ENCODE measurements at regions not wholly inside any gene's neighbourhood (a gene's known extent, or its start where the extent isn't known, plus 50 kb on each side); places are given as distances from the start of the nearest gene placed in this dataset.

DNA sequence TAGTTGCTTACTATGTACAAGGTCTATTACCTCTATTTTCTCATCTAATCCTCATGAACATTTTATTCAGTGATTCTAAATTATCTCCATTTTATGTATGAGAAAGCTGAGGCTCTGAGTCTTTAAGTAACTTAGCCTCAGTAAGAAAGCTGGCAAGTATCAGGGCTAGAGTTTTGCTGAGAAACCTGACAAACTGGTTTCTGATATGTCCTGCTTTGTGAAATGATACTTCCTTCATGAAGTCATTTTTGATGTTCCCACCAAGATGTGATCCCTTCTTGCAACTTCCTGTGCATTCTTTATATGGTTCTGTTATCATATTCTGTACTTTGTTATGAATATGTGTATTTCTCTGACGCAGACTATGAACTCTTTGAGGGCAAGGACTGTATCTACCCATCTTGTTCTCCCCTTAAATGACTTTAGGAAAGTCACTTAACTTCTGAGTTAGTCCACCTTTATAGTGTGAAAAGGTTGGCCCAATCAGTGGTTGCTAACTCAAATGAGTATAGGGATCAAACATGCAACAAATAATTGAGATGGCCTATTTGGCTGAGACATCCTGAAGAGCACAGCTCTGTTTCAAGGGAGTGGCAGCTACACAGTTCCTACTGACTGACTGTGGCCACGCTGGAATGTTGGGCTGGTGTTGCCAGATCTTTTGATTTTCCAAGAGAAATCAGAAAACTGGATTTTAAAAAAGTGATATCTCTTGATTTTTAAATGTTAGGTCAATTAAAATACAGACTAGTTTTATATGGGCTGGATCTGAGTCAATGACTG lies 127.9 kb upstream of the AMOT start:
- 79% methylated on average over 2 of the region's 2 CpGs for WGBS
- intact Hi-C loops (cut with DNase I): no loop called here
- TF ChIP-seq, protein P1, sequence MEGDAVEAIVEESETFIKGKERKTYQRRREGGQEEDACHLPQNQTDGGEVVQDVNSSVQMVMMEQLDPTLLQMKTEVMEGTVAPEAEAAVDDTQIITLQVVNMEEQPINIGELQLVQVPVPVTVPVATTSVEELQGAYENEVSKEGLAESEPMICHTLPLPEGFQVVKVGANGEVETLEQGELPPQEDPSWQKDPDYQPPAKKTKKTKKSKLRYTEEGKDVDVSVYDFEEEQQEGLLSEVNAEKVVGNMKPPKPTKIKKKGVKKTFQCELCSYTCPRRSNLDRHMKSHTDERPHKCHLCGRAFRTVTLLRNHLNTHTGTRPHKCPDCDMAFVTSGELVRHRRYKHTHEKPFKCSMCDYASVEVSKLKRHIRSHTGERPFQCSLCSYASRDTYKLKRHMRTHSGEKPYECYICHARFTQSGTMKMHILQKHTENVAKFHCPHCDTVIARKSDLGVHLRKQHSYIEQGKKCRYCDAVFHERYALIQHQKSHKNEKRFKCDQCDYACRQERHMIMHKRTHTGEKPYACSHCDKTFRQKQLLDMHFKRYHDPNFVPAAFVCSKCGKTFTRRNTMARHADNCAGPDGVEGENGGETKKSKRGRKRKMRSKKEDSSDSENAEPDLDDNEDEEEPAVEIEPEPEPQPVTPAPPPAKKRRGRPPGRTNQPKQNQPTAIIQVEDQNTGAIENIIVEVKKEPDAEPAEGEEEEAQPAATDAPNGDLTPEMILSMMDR (IDR thresholded peaks at IDR 0.05): no peak
- TF ChIP-seq POLR2AphosphoS5 (IDR thresholded peaks at IDR 0.05): no peak
- no peak for TF ChIP-seq POLR2A (IDR thresholded peaks at IDR 0.05)

GRCh38 chrX:112967903-112968302 lies 127.3 kb upstream of the AMOT start:
- H3K36me3 ChIP-seq: no peaks in the 10 kb centered on the region
- H3K4me3 ChIP-seq: no peak overlapping the region
- no peaks in the 10 kb centered on the region for H3K27me3 ChIP-seq (replicated peaks; ENCODE audit: insufficient read depth)
- no peaks in the 10 kb centered on the region for H3K4me1 ChIP-seq (replicated peaks)
- H3K9me3 ChIP-seq: no peaks in the 10 kb centered on the region
- no peak for TF ChIP-seq POLR2AphosphoS5 (IDR thresholded peaks at IDR 0.05)
- no peak for TF ChIP-seq POLR2A (IDR thresholded peaks at IDR 0.05)
- TF ChIP-seq, protein P1 (IDR thresholded peaks at IDR 0.05): no peak
- no peak for DNase-seq (ENCODE audit: low spot score)
- intact Hi-C loops (cut with DNase I): no loop called here
- 69% methylated on average over 4 of the region's 4 CpGs for WGBS
- H3K27ac ChIP-seq: no peak overlapping the region

More for the DNA sequence above, 127.9 kb upstream of the AMOT start:
- Histone ChIP-seq H3K9me3 (no peaks in the 10 kb centered on the region), H3K4me3 (no peak overlapping the region), H3K27me3 (replicated peaks; ENCODE audit: insufficient read depth) (no peaks in the 10 kb centered on the region), H3K36me3 (no peaks in the 10 kb centered on the region), H3K4me1 (replicated peaks) (no peaks in the 10 kb centered on the region), H3K27ac (no peak overlapping the region)
- no peak for DNase-seq (ENCODE audit: low spot score)

DNA sequence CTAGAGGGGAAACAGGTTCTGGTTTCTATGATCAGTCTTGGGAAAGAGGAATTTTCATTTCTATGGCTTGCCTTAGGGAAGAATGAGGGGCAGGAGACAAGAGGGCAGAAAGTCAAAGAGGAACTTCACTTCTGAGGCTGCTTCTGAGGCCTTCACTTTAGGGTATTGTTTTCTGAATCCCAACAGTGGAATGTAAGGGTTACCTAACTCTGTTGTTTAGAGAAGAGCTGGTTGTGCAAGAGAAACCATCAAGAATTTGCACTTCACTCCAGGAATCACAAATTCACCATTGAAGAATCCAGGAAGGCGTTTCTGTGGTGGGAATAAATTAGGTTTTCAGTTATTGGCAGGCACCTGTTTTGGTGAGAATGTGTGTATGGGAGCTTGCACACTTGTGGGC lies 126.7 kb upstream of the AMOT start:
- intact Hi-C loops (cut with DNase I): no loop called here
- TF ChIP-seq POLR2AphosphoS5 (IDR thresholded peaks at IDR 0.05) (no peak), POLR2A (IDR thresholded peaks at IDR 0.05) (no peak)
- TF ChIP-seq, protein P1 (IDR thresholded peaks at IDR 0.05): no peak
- Histone ChIP-seq H3K4me3 (no peak overlapping the region), H3K4me1 (replicated peaks) (no peaks in the 10 kb centered on the region), H3K9me3 (no peaks in the 10 kb centered on the region), H3K27me3 (replicated peaks; ENCODE audit: insufficient read depth) (no peaks in the 10 kb centered on the region), H3K27ac (no peak overlapping the region), H3K36me3 (no peaks in the 10 kb centered on the region)
- DNase-seq (ENCODE audit: low spot score): no peak
- 92% methylated on average over 1 of the region's 1 CpG for WGBS

GRCh38 chrX:112961981-112962380 lies 121.3 kb upstream of the AMOT start:
- Histone ChIP-seq H3K27me3 (replicated peaks; ENCODE audit: insufficient read depth) (no peaks in the 10 kb centered on the region), H3K4me3 (no peak overlapping the region), H3K36me3 (no peaks in the 10 kb centered on the region), H3K27ac (no peak overlapping the region), H3K4me1 (replicated peaks) (no peaks in the 10 kb centered on the region), H3K9me3 (no peaks in the 10 kb centered on the region)
- intact Hi-C loops (cut with DNase I): no loop called here
- TF ChIP-seq POLR2A (IDR thresholded peaks at IDR 0.05): no peak
- TF ChIP-seq POLR2AphosphoS5 (IDR thresholded peaks at IDR 0.05): no peak
- TF ChIP-seq, protein P1 (IDR thresholded peaks at IDR 0.05): no peak
- no peak for DNase-seq (ENCODE audit: low spot score)

DNA sequence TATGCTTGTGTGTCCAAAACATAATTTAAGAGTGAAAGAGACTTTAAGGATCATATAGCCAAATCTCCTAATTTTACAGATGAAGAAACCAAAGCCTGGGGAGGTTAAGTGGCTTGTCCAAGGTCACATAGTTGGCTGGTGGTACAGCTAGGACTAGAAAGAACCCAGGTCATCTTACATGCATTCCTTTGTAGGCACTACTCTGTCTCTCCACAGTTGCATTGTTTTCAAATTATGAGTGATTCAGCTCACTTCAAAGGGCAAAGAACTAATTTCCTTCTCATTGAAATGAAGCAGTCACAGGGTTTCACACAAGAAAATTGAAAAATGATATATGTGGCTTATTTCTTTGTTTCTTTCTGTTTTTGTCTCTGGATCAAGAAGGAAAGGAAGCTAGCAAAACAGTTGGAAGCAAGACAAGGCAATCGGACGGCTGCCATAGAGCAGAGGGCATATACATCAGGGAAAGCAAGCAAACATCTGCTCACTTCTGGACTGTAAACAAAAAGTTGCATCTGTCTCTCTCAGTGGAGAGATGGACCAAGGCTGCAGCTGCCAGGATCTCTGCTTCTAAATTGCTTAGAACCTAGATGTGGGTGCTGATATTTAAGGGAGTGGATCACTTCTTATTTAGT lies 107.5 kb upstream of the AMOT start:
- Histone ChIP-seq H3K27ac (no peak overlapping the region), H3K9me3 (no peaks in the 10 kb centered on the region), H3K4me3 (no peak overlapping the region), H3K36me3 (no peaks in the 10 kb centered on the region), H3K4me1 (replicated peaks) (no peaks in the 10 kb centered on the region), H3K27me3 (replicated peaks; ENCODE audit: insufficient read depth) (no peaks in the 10 kb centered on the region)
- intact Hi-C loops (cut with DNase I): no loop called here
- TF ChIP-seq POLR2A (IDR thresholded peaks at IDR 0.05) (no peak), POLR2AphosphoS5 (IDR thresholded peaks at IDR 0.05) (no peak)
- TF ChIP-seq, protein P1 (IDR thresholded peaks at IDR 0.05): no peak
- DNase-seq (ENCODE audit: low spot score): no peak
- WGBS: 66% methylated on average over 2 of the region's 2 CpGs

Data from prostate gland (tissue), 2 donors.